Suppressor macrophage treated with lipopolysaccharide for 4 hours (primary cell): ENCODE measurements at regions not wholly inside any gene's neighbourhood (a gene's known extent, or its start where the extent isn't known, plus 50 kb on each side); places are given as distances from the start of the nearest gene placed in this dataset.

Experiments
- DNase-seq: peaks from one replicate; pipeline ENCODE4 v3.0.0-alpha.2; 2020

GRCh38 chrY:15689994-15690393 is 1165.7 kb downstream of the NLGN4Y start:
- DNase-seq = no peak

DNA sequence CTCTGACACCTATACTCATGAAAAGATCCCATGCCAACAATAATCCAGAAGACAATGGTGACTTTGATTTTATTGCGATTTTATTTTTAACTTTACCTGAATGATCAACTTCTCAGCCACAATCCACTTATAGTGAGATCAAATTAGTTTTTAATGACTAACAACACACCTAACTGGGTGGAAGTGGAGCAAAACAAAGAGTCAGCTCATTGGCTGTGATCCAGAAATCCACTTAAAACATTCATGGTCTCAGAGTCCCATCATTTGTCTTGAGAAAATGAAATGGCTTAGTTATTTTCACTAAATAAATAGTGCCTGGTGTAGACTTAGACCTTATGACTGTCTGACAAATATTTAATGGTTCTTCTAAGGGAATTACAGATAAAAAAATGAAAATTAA is 1177.8 kb downstream of the NLGN4Y start:
- DNase-seq = no peak

DNA sequence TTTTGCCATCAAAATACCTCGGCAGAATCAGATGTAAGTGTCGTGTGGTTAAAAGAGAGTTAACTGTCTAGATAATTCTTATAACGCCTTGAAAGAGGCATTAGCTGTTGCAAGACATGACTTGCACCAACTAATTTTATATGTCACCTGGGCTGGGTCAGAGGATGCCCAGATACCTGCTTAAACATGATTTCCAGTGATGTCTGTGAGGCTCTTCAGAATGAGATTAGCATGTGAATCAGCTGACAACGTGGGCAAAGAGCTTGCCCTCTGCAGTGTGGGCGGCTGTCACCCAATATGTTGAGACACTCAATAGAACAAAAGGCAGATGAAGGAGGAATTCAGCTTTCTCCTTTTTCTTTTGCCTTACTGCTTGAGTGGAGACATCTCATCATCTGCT is 1180.6 kb downstream of the NLGN4Y start:
- DNase-seq = no peak

- DNase-seq = no peak
Observed at GRCh38 chrY:15749533-15750433, 1225.5 kb downstream of the NLGN4Y start.

GRCh38 chrY:15751001-15751400 is 1226.7 kb downstream of the NLGN4Y start:
- DNase-seq = no peak

- no peak for DNase-seq
Observed at GRCh38 chrY:15756266-15756665, 1231.9 kb downstream of the NLGN4Y start.

DNA sequence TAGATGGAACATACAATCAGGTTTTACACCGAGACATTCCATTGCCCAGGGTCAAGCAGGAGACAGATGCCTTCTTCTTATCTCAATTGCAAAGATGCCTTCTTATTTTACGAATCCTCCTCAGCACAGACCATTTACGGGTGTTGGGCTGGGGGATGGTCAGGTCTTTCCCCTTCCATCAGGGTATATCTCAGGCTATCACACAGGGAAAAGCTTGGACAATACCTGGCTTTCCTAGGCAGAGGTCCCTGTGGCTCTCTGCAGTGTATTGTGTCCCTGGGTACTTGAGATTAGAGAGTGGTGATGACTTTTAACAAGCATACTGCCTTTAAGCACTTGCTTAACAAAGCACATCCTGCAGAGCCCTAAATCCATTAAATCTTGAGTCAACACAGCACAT is 1249.2 kb downstream of the NLGN4Y start:
- no peak for DNase-seq

GRCh38 chrY:15775880-15776279 is 1251.6 kb downstream of the NLGN4Y start:
- no peak for DNase-seq

DNA sequence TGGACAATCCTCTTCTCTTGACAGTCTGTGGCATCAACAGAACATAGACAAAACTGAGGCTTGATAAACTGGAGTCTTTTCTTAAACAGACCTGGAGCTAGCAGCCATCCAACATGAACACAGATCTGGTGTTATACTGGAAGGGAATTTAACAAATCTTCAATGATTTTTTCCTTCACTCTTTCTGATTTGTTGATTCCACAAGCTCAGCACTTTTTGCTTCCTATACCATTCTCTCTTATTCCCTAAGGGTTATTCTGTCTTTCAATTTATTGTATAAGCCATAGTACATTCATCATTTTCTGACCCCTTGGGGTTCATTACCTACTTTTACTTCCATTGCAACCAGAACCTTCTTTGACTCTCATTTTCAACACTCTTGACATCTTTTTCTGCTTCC is 1255.6 kb downstream of the NLGN4Y start:
- no peak for DNase-seq

- no peak for DNase-seq
Observed at GRCh38 chrY:15800021-15800420, 1275.7 kb downstream of the NLGN4Y start.

- DNase-seq = no peak
Observed at GRCh38 chrY:15805985-15806384, 1281.7 kb downstream of the NLGN4Y start.

DNA sequence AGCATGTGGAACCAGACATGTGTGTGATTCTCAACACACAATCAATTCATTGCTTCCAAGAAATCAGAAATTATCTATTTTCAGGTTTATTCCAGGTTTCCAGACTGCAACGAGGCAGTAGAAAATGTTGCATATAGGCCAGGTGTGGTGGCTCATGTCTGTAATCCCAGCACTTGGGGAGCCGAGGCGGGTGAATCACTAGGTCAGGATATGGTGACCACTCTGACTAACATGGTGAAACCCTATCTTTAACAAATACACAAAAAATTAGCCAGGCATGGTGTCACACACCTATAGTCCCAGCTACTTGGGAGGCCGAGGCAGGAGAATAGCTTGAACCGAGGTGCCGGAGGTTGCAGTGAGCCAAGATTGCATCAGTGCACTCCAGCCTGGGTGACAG is 1289.9 kb downstream of the NLGN4Y start:
- DNase-seq = no peak
